Natural killer cell treated with Interleukin-12 subunit alpha and Interleukin-12 subunit beta and Interleukin-15 and Interleukin-18, amount 100 ng/mL, for 72 hours (primary cell): ENCODE measurements at regions not wholly inside any gene's neighbourhood (a gene's known extent, or its start where the extent isn't known, plus 50 kb on each side); places are given as distances from the start of the nearest gene placed in this dataset.

Experiments
- ATAC-seq, 2 donors: fragments of 150-1000 bp; cut with Tn5 transposase in 1 of 2; sonication (Bioruptor Pico), chemical (Tn5 transposase) in 1 of 2; 2 replicates each; pipeline ENCODE4 v1.10.0; 2021
- DNase-seq: peaks from one replicate; pipeline ENCODE4 v3.0.0; 2022; ENCODE audit warnings: low spot score
- H3K27ac Mint-ChIP-seq, 2 donors: 1 replicate in 1 of 2; 2 replicates in 1 of 2; pipeline ENCODE4 v1.8.0; 2022; ENCODE audit warnings: mixed read lengths in 2 of 2, mild to moderate bottlenecking in 1 of 2, moderate library complexity in 1 of 2
- H3K27me3 Mint-ChIP-seq, 2 donors: 1 replicate in 1 of 2; 2 replicates in 1 of 2; pipeline ENCODE4 v1.8.0; 2022; ENCODE audit warnings: mixed read lengths in 2 of 2
- H3K36me3 Mint-ChIP-seq: one replicate; pipeline ENCODE4 v1.8.0; 2022; ENCODE audit warnings: mixed read lengths
- H3K4me1 Mint-ChIP-seq, 2 donors: 1 replicate in 1 of 2; 2 replicates in 1 of 2; pipeline ENCODE4 v1.8.0; 2022; ENCODE audit warnings: low read depth in 2 of 2, mixed read lengths in 2 of 2, mild to moderate bottlenecking in 1 of 2
- H3K4me3 Mint-ChIP-seq: one replicate; pipeline ENCODE4 v1.8.0; 2022; ENCODE audit warnings: mixed read lengths
- H3K9me3 Mint-ChIP-seq: 2 replicates; pipeline ENCODE4 v1.8.0; 2022; ENCODE audit warnings: mixed read lengths

- Mint-ChIP-seq H3K4me3 (no peak overlapping the region), H3K9me3 (no peaks in the 10 kb centered on the region), H3K36me3 (no peaks in the 10 kb centered on the region), H3K4me1 (no peaks in the 10 kb centered on the region), H3K27ac (no peak overlapping the region), H3K27me3 (peaks cover 0 to 1% of the 10 kb centered on the region in 2 donors)
- DNase-seq = no peak
- no peak for ATAC-seq
Measured at GRCh38 chrX:107542040-107542439, 86.3 kb upstream of the PRPS1 start.

GRCh38 chrX:107542500-107542899 lies 85.8 kb upstream of the PRPS1 start:
- H3K4me1 Mint-ChIP-seq = no peaks in the 10 kb centered on the region
- no peak for ATAC-seq

GRCh38 chrX:107547621-107548020 lies 80.7 kb upstream of the PRPS1 start:
- Mint-ChIP-seq H3K27me3 (peaks cover 0 to 10% of the 10 kb centered on the region in 2 donors), H3K4me3 (no peak overlapping the region), H3K36me3 (no peaks in the 10 kb centered on the region), H3K9me3 (no peaks in the 10 kb centered on the region), H3K27ac (no peak overlapping the region), H3K4me1 (peaks cover 2 to 9% of the 10 kb centered on the region in 2 donors)
- ATAC-seq (no peak), DNase-seq (no peak)

More at GRCh38 chrX:107542500-107542899, 85.8 kb upstream of the PRPS1 start:
- Mint-ChIP-seq H3K27me3 (no peaks in the 10 kb centered on the region), H3K4me3 (no peak overlapping the region), H3K36me3 (no peaks in the 10 kb centered on the region), H3K9me3 (no peaks in the 10 kb centered on the region), H3K27ac (no peak overlapping the region)
- no peak for DNase-seq

GRCh38 chrX:107548775-107549174 lies 79.5 kb upstream of the PRPS1 start:
- no peaks in the 10 kb centered on the region for H3K9me3 Mint-ChIP-seq
- H3K4me1 Mint-ChIP-seq = peaks cover 2 to 9% of the 10 kb centered on the region in 2 donors
- no peak for ATAC-seq
- H3K27me3 Mint-ChIP-seq = peaks cover 0 to 10% of the 10 kb centered on the region in 2 donors
- no peak overlapping the region for H3K27ac Mint-ChIP-seq
- H3K36me3 Mint-ChIP-seq = no peaks in the 10 kb centered on the region
- H3K4me3 Mint-ChIP-seq = no peak overlapping the region
- no peak for DNase-seq

GRCh38 chrX:107549504-107549903 lies 78.8 kb upstream of the PRPS1 start:
- H3K4me1 Mint-ChIP-seq = peaks cover 2 to 9% of the 10 kb centered on the region in 2 donors
- ATAC-seq (no peak), DNase-seq (no peak)
- H3K27me3 Mint-ChIP-seq = peaks cover 0 to 10% of the 10 kb centered on the region in 2 donors
- no peaks in the 10 kb centered on the region for H3K9me3 Mint-ChIP-seq
- H3K27ac Mint-ChIP-seq = no peak overlapping the region
- H3K36me3 Mint-ChIP-seq = no peaks in the 10 kb centered on the region
- no peak overlapping the region for H3K4me3 Mint-ChIP-seq

- H3K4me3 Mint-ChIP-seq = no peak overlapping the region
- no peak for ATAC-seq
- H3K4me1 Mint-ChIP-seq = peaks cover 2 to 9% of the 10 kb centered on the region in 2 donors
- no peak overlapping the region for H3K27ac Mint-ChIP-seq
- peaks cover 0 to 12% of the 10 kb centered on the region in 2 donors for H3K27me3 Mint-ChIP-seq
- no peak for DNase-seq
- H3K9me3 Mint-ChIP-seq = no peaks in the 10 kb centered on the region
- H3K36me3 Mint-ChIP-seq = no peaks in the 10 kb centered on the region
Measured at GRCh38 chrX:107551546-107551945, 76.8 kb upstream of the PRPS1 start.

GRCh38 chrX:107552930-107553329 lies 75.4 kb upstream of the PRPS1 start:
- H3K4me1 Mint-ChIP-seq = peaks cover 2 to 9% of the 10 kb centered on the region in 2 donors
- no peak for ATAC-seq
- H3K9me3 Mint-ChIP-seq = no peaks in the 10 kb centered on the region
- H3K4me3 Mint-ChIP-seq = no peak overlapping the region
- DNase-seq = no peak
- H3K36me3 Mint-ChIP-seq = no peaks in the 10 kb centered on the region
- H3K27me3 Mint-ChIP-seq = peaks cover 0 to 12% of the 10 kb centered on the region in 2 donors
- no peak overlapping the region for H3K27ac Mint-ChIP-seq

- H3K27me3 Mint-ChIP-seq = peaks cover 0 to 5% of the 10 kb centered on the region in 2 donors
- no peak overlapping the region for H3K4me3 Mint-ChIP-seq
- DNase-seq (no peak), ATAC-seq (no peak)
- H3K4me1 Mint-ChIP-seq = no peaks in the 10 kb centered on the region
- no peak overlapping the region for H3K27ac Mint-ChIP-seq
- H3K36me3 Mint-ChIP-seq = no peaks in the 10 kb centered on the region
- no peaks in the 10 kb centered on the region for H3K9me3 Mint-ChIP-seq
Measured at GRCh38 chrX:107556967-107557366, 71.3 kb upstream of the PRPS1 start.

GRCh38 chrX:107559506-107559905 lies 68.8 kb upstream of the PRPS1 start:
- no peak overlapping the region for H3K27ac Mint-ChIP-seq
- H3K4me3 Mint-ChIP-seq = no peak overlapping the region
- H3K4me1 Mint-ChIP-seq = no peaks in the 10 kb centered on the region
- DNase-seq = no peak
- peaks cover 0 to 9% of the 10 kb centered on the region in 2 donors for H3K27me3 Mint-ChIP-seq
- no peaks in the 10 kb centered on the region for H3K36me3 Mint-ChIP-seq
- H3K9me3 Mint-ChIP-seq = no peaks in the 10 kb centered on the region
- no peak for ATAC-seq

GRCh38 chrX:107560041-107560440 lies 68.3 kb upstream of the PRPS1 start:
- Mint-ChIP-seq H3K4me1 (no peaks in the 10 kb centered on the region), H3K27ac (no peak overlapping the region), H3K9me3 (no peaks in the 10 kb centered on the region), H3K27me3 (peaks cover 0 to 7% of the 10 kb centered on the region in 2 donors), H3K4me3 (no peak overlapping the region), H3K36me3 (no peaks in the 10 kb centered on the region)
- ATAC-seq (no peak), DNase-seq (no peak)

- H3K27ac Mint-ChIP-seq = no peak overlapping the region
- H3K4me3 Mint-ChIP-seq = no peak overlapping the region
- H3K9me3 Mint-ChIP-seq = no peaks in the 10 kb centered on the region
- H3K36me3 Mint-ChIP-seq = no peaks in the 10 kb centered on the region
- peaks cover 0 to 7% of the 10 kb centered on the region in 2 donors for H3K27me3 Mint-ChIP-seq
- no peak for DNase-seq
- H3K4me1 Mint-ChIP-seq = no peaks in the 10 kb centered on the region
- ATAC-seq = no peak
Measured at GRCh38 chrX:107560980-107561379, 67.3 kb upstream of the PRPS1 start.

- Mint-ChIP-seq H3K36me3 (no peaks in the 10 kb centered on the region), H3K27ac (no peak overlapping the region), H3K9me3 (no peaks in the 10 kb centered on the region), H3K4me1 (no peaks in the 10 kb centered on the region), H3K27me3 (peaks cover 0 to 7% of the 10 kb centered on the region in 2 donors), H3K4me3 (no peak overlapping the region)
- DNase-seq (no peak), ATAC-seq (no peak)
Measured at GRCh38 chrX:107561468-107562215, 66.7 kb upstream of the PRPS1 start.

- Mint-ChIP-seq H3K27ac (no peak overlapping the region), H3K9me3 (no peaks in the 10 kb centered on the region), H3K27me3 (peaks cover 0 to 10% of the 10 kb centered on the region in 2 donors)
Measured at GRCh38 chrX:107562482-107562881, 65.8 kb upstream of the PRPS1 start.

GRCh38 chrX:107563824-107564223 lies 64.5 kb upstream of the PRPS1 start:
- Mint-ChIP-seq H3K4me3 (no peak overlapping the region), H3K27me3 (peaks cover 0 to 12% of the 10 kb centered on the region in 2 donors), H3K27ac (no peak overlapping the region), H3K4me1 (no peaks in the 10 kb centered on the region), H3K9me3 (no peaks in the 10 kb centered on the region), H3K36me3 (no peaks in the 10 kb centered on the region)
- ATAC-seq (no peak), DNase-seq (no peak)

More at GRCh38 chrX:107562482-107562881, 65.8 kb upstream of the PRPS1 start:
- Mint-ChIP-seq H3K36me3 (no peaks in the 10 kb centered on the region), H3K4me3 (no peak overlapping the region), H3K4me1 (no peaks in the 10 kb centered on the region)
- DNase-seq = no peak
- no peak for ATAC-seq

- no peaks in the 10 kb centered on the region for H3K9me3 Mint-ChIP-seq
- no peak for DNase-seq
- no peaks in the 10 kb centered on the region for H3K4me1 Mint-ChIP-seq
- peaks cover 0 to 12% of the 10 kb centered on the region in 2 donors for H3K27me3 Mint-ChIP-seq
- no peaks in the 10 kb centered on the region for H3K36me3 Mint-ChIP-seq
- no peak overlapping the region for H3K4me3 Mint-ChIP-seq
- no peak overlapping the region for H3K27ac Mint-ChIP-seq
- no peak for ATAC-seq
Measured at GRCh38 chrX:107565015-107565414, 63.3 kb upstream of the PRPS1 start.
